SK-N-SH (cell line): ENCODE measurements at regions not wholly inside any gene's neighbourhood (a gene's known extent, or its start where the extent isn't known, plus 50 kb on each side); places are given as distances from the start of the nearest gene placed in this dataset.
A peak's percentile ranks its signal among the peaks of the same experiment; 100 is the strongest.

Experiments
- CTCF ChIA-PET: fragments of 300-600, 350-600 bp; formaldehyde crosslinking; extraction: SDS; loops from one replicate; lab custom pipeline; 2021; lab: Yijun Ruan, JAX
- POLR2A ChIA-PET: fragments of 350-600 bp; sonication (Branson Sonifier 250); formaldehyde crosslinking; extraction: SDS; loops from one replicate; lab custom pipeline; 2020; ENCODE audit warnings: antibody characterized with exemption, inconsistent platforms; lab: Yijun Ruan, JAX
- DNase-seq: peaks from one replicate; pipeline ENCODE4 v3.0.0; 2012
- H2AFZ ChIP-seq: fragments of 200-600 bp; sonication (generic); 2 replicates; pipeline ENCODE4 v1.8.1; 2016; ENCODE audit warnings: antibody characterized with exemption, mild to moderate bottlenecking, low read depth
- H3F3A ChIP-seq: fragments of 200-600 bp; sonication (generic); replicated peaks from 2 replicates; pipeline ENCODE3; 2016; ENCODE audit warnings: antibody characterized with exemption, mild to moderate bottlenecking; ENCODE audit not compliant: insufficient read depth
- H3K27ac ChIP-seq, 2 experiments: fragments of 200-500 bp in 1 of 2; fragments of 200-600 bp in 1 of 2; sonication (Bioruptor generic) in 1 of 2; sonication (generic), shearing (Covaris generic) in 1 of 2; 2 replicates each; pipeline versions ENCODE4 v1.5.1 to v1.6.1; 2014 to 2016; ENCODE audit warnings: low read depth in 2 of 2, inconsistent platforms in 1 of 2, low read length in 1 of 2, mild to moderate bottlenecking in 1 of 2, mixed read lengths in 1 of 2
- H3K27me3 ChIP-seq: fragments of 200-600 bp; sonication (generic), shearing (Covaris generic); 2 replicates; pipeline ENCODE4 v1.6.1; 2016; ENCODE audit warnings: mixed run types; ENCODE audit not compliant: insufficient read depth
- H3K36me3 ChIP-seq, 2 experiments: fragments of 200-500 bp in 1 of 2; fragments of 200-600 bp in 1 of 2; sonication (Bioruptor generic) in 1 of 2; sonication (generic) in 1 of 2; replicated peaks in 1 of 2; 2 replicates each; pipeline versions ENCODE3 to v1.5.1; 2014 to 2016; ENCODE audit warnings: low read length in 1 of 2, mild to moderate bottlenecking in 1 of 2; ENCODE audit not compliant: insufficient read depth in 2 of 2, control insufficient read depth in 1 of 2
- H3K4me1 ChIP-seq, 2 experiments: fragments of 200-500 bp in 1 of 2; fragments of 200-600 bp in 1 of 2; sonication (Bioruptor generic) in 1 of 2; sonication (generic), shearing (Covaris generic) in 1 of 2; 2 replicates each; pipeline versions ENCODE4 v1.5.1 to v1.6.1; 2014 to 2016; ENCODE audit warnings: low read depth in 1 of 2, low read length in 1 of 2, mixed run types in 1 of 2; ENCODE audit not compliant: insufficient read depth in 2 of 2, control insufficient read depth in 1 of 2
- H3K4me2 ChIP-seq: fragments of 200-600 bp; sonication (generic), shearing (Covaris generic); 2 replicates; pipeline ENCODE4 v1.6.1; 2017; ENCODE audit warnings: mixed run types
- H3K4me3 ChIP-seq, 2 experiments: fragments of 200-500 bp in 1 of 2; fragments of 200-600 bp in 1 of 2; sonication (Bioruptor generic) in 1 of 2; sonication (generic), shearing (Covaris generic) in 1 of 2; 2 replicates each; pipeline versions ENCODE4 v1.5.1 to v1.8.1; 2014 to 2016; ENCODE audit warnings: low read depth in 2 of 2, inconsistent platforms in 1 of 2, low read length in 1 of 2, mild to moderate bottlenecking in 1 of 2, mixed read lengths in 1 of 2, moderate library complexity in 1 of 2
- H3K79me2 ChIP-seq: fragments of 200-600 bp; sonication (generic); 2 replicates; pipeline ENCODE4 v1.8.1; 2017; ENCODE audit warnings: mild to moderate bottlenecking; ENCODE audit not compliant: insufficient read depth
- H3K9ac ChIP-seq: fragments of 200-600 bp; sonication (generic); 2 replicates; pipeline ENCODE4 v1.6.1; 2017; ENCODE audit warnings: mixed run types
- H3K9me2 ChIP-seq: fragments of 200-600 bp; sonication (generic); 2 replicates; pipeline ENCODE4 v1.6.1; 2017; ENCODE audit warnings: mixed run types
- H3K9me3 ChIP-seq: fragments of 200-600 bp; sonication (generic); 2 replicates; pipeline ENCODE4 v1.6.1; 2017; ENCODE audit warnings: mixed run types, mild to moderate bottlenecking, moderate library complexity
- H4K20me1 ChIP-seq: fragments of 200-600 bp; sonication (generic); 2 replicates; pipeline ENCODE4 v1.6.1; 2017; ENCODE audit warnings: mild to moderate bottlenecking, mixed run types; ENCODE audit not compliant: insufficient read depth
- CHD2 ChIP-seq: fragments of 150-350 bp; IDR thresholded peaks from 2 replicates; pipeline ENCODE4 v1.6.1; 2018; ENCODE audit warnings: low read length; ENCODE audit not compliant: partially characterized antibody
- EP300 ChIP-seq, 2 experiments: IDR thresholded peaks; 2 replicates each; pipeline versions ENCODE4 v1.4.0 to v1.6.1; 2012; ENCODE audit warnings: borderline replicate concordance in 1 of 2, low read depth in 1 of 2, low read length in 1 of 2
- EZH2phosphoT487 ChIP-seq: fragments of 200-600 bp; sonication (generic); IDR thresholded peaks from 2 replicates; pipeline ENCODE4 v1.6.1; 2017; ENCODE audit warnings: low read depth, mixed run types, mild to moderate bottlenecking, antibody characterized with exemption, moderate library complexity, borderline replicate concordance
- FOSL2 ChIP-seq: IDR thresholded peaks from 2 replicates; pipeline ENCODE4 v1.4.0; 2012; ENCODE audit warnings: low read depth, mild to moderate bottlenecking, moderate library complexity, borderline replicate concordance
- FOXM1 ChIP-seq: IDR thresholded peaks from 2 replicates; pipeline ENCODE4 v1.4.0; 2012; ENCODE audit warnings: low read depth, mild to moderate bottlenecking
- GATA2 ChIP-seq: sonication (generic); formaldehyde crosslinking; IDR thresholded peaks from 2 replicates; pipeline ENCODE4 v1.5.0; 2020; ENCODE audit warnings: mild to moderate bottlenecking, missing genetic modification reagents
- MXI1 ChIP-seq: IDR thresholded peaks from 2 replicates; pipeline ENCODE4 v1.6.1; 2012; ENCODE audit warnings: mild to moderate bottlenecking, low read depth, low read length, improper control_type of control experiment
- NFIC ChIP-seq: IDR thresholded peaks from 2 replicates; pipeline ENCODE4 v1.4.0; 2012; ENCODE audit warnings: borderline replicate concordance
- RAD21 ChIP-seq: IDR thresholded peaks from 2 replicates; pipeline ENCODE4 v1.6.1; 2012; ENCODE audit warnings: mild to moderate bottlenecking, low read length
- RFX5 ChIP-seq: IDR thresholded peaks from 2 replicates; pipeline ENCODE4 v1.6.1; 2012; ENCODE audit warnings: mild to moderate bottlenecking, improper control_type of control experiment, low read length
- RXRA ChIP-seq: IDR thresholded peaks from 2 replicates; pipeline ENCODE4 v1.4.0; 2012; ENCODE audit warnings: low read depth, mild to moderate bottlenecking, borderline replicate concordance
- SMC3 ChIP-seq: IDR thresholded peaks from 2 replicates; pipeline ENCODE4 v1.6.1; 2012; ENCODE audit warnings: low read depth, low read length, improper control_type of control experiment
- TCF12 ChIP-seq: IDR thresholded peaks from 2 replicates; pipeline ENCODE4 v1.4.0; 2012
- TEAD4 ChIP-seq: IDR thresholded peaks from 2 replicates; pipeline ENCODE4 v1.4.0; 2012; ENCODE audit warnings: mild to moderate bottlenecking, borderline replicate concordance; ENCODE audit not compliant: insufficient read depth
- WGBS: methylation state at CpG from one replicate; pipeline ENCODE4 v1.1.6; 2017; ENCODE audit warnings: low lambda C conversion rate; 5-methylcytosine and 5-hydroxymethylcytosine counted together
- TF ChIP-seq, protein P1 (sequence below): IDR thresholded peaks from 2 replicates; pipeline ENCODE4 v1.4.0; 2012; ENCODE audit warnings: low read depth
- TF ChIP-seq, protein P2 (sequence below): fragments of 150-350 bp; IDR thresholded peaks from 2 replicates; pipeline ENCODE4 v1.6.1; 2017; ENCODE audit warnings: antibody characterized with exemption, low read length, low read depth, borderline replicate concordance
- TF ChIP-seq, protein P3 (sequence below): IDR thresholded peaks from 2 replicates; pipeline ENCODE4 v1.4.0; 2012; ENCODE audit warnings: low read depth, borderline replicate concordance
- TF ChIP-seq, protein P4 (sequence below): IDR thresholded peaks from 2 replicates; pipeline ENCODE4 v1.4.0; 2012; ENCODE audit warnings: low read depth, borderline replicate concordance
- TF ChIP-seq, protein P5 (sequence below): fragments of 150-350 bp; IDR thresholded peaks from 2 replicates; pipeline ENCODE4 v1.6.1; 2016; ENCODE audit warnings: mild to moderate bottlenecking, low read depth, low read length

DNA sequence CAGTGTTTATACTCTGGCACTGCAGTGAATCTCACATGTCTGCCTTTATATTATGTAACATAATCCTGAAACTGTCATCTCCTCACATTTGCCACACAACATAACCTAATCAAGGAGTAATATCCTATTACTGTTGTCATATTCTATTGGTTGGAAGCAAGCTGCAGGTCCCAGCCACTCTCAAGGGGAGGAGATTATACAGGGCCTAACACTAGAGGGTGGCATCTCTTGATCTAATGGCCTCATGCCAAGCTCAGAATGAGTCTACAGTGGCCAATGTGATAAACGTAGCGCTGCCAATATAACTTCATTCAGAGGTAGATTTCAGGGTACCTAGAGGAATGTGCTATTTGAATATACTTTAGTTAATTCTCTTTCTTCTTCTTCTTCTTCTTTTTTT lies 166.8 kb downstream of the BACH1 start:
- WGBS = 61% methylated on average over 2 of the region's 2 CpGs
- no peaks in the 10 kb centered on the region for H3K27me3 ChIP-seq
- no peak overlapping the region for H3K9ac ChIP-seq
- no peaks in the 10 kb centered on the region for H3K9me3 ChIP-seq
- H3K36me3 ChIP-seq = peaks cover 0 to 4% of the 10 kb centered on the region in 2 experiments
- H2AFZ ChIP-seq = no peak overlapping the region
- H3K9me2 ChIP-seq = no peaks in the 10 kb centered on the region
- H3K79me2 ChIP-seq = no peaks in the 10 kb centered on the region
- no peaks in the 10 kb centered on the region for H3F3A ChIP-seq
- TF ChIP-seq EZH2phosphoT487 (no peak), NFIC (no peak), FOXM1 (no peak), MXI1 (no peak), RAD21 (no peak), RXRA (no peak), GATA2 (CRISPR knock-in tag) (peak; percentile 84), EP300 (IDR thresholded peaks at IDR 0.05; ENCODE audit: borderline replicate concordance in 1 of 2, low read depth in 1 of 2, low read length in 1 of 2) (peak in 1 of 2 experiments; percentile 20; a peak in 1 of 4 replicates), CHD2 (no peak)
- TF ChIP-seq, protein P1, sequence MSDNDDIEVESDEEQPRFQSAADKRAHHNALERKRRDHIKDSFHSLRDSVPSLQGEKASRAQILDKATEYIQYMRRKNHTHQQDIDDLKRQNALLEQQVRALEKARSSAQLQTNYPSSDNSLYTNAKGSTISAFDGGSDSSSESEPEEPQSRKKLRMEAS = no peak
- TF ChIP-seq, protein P2, sequence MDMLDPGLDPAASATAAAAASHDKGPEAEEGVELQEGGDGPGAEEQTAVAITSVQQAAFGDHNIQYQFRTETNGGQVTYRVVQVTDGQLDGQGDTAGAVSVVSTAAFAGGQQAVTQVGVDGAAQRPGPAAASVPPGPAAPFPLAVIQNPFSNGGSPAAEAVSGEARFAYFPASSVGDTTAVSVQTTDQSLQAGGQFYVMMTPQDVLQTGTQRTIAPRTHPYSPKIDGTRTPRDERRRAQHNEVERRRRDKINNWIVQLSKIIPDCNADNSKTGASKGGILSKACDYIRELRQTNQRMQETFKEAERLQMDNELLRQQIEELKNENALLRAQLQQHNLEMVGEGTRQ = no peak
- TF ChIP-seq, protein P3, sequence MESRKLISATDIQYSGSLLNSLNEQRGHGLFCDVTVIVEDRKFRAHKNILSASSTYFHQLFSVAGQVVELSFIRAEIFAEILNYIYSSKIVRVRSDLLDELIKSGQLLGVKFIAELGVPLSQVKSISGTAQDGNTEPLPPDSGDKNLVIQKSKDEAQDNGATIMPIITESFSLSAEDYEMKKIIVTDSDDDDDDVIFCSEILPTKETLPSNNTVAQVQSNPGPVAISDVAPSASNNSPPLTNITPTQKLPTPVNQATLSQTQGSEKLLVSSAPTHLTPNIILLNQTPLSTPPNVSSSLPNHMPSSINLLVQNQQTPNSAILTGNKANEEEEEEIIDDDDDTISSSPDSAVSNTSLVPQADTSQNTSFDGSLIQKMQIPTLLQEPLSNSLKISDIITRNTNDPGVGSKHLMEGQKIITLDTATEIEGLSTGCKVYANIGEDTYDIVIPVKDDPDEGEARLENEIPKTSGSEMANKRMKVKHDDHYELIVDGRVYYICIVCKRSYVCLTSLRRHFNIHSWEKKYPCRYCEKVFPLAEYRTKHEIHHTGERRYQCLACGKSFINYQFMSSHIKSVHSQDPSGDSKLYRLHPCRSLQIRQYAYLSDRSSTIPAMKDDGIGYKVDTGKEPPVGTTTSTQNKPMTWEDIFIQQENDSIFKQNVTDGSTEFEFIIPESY = no peak
- TF ChIP-seq, all 33 proteins: peak for 2
- POLR2A ChIA-PET = no interaction called here
- H3K4me2 ChIP-seq = no peak overlapping the region
- no peaks in the 10 kb centered on the region for H4K20me1 ChIP-seq
- H3K27ac ChIP-seq = no peak overlapping the region
- CTCF ChIA-PET = interaction anchor here (0.9 to 2.0 kb wide), 4 partner anchors 11 to 15 kb away, joined by 3 to 13 read pairs (median 4); no protein-coding TSS in a partner anchor
- DNase-seq = peak; percentile 54
- H3K4me1 ChIP-seq = no peaks in the 10 kb centered on the region
- H3K4me3 ChIP-seq = no peak overlapping the region

DNA sequence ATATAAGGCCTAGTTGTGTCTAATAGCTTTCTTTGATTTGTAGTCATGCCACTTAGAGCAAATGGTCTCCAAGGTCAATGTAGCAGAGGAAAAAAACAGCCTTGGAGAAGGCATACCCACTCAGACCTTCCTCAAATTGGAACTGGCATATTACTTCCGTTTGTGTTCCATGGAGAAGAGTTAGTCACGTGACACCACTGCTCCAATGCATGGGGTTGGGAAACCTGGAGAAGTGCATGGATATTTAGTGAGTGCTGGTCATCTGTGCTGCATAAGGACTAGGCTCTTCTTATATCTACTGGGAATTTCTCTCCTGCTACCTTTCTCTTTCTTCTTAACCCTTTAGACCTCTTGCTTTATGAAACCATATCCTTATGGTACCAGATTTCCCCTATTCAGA lies 167.8 kb downstream of the BACH1 start:
- Histone ChIP-seq H3K4me2 (no peak overlapping the region), H3K27ac (no peak overlapping the region), H3K4me1 (no peaks in the 10 kb centered on the region), H3K27me3 (no peaks in the 10 kb centered on the region), H3K9ac (no peak overlapping the region), H2AFZ (no peak overlapping the region), H3F3A (no peaks in the 10 kb centered on the region), H3K9me3 (no peaks in the 10 kb centered on the region), H3K79me2 (no peaks in the 10 kb centered on the region), H3K4me3 (no peak overlapping the region), H3K9me2 (no peaks in the 10 kb centered on the region), H4K20me1 (no peaks in the 10 kb centered on the region), H3K36me3 (peaks cover 0 to 4% of the 10 kb centered on the region in 2 experiments)
- CTCF ChIA-PET = interaction anchor here (0.9 to 2.0 kb wide), 3 partner anchors 10 to 16 kb away, joined by 3 to 13 read pairs (median 3); no protein-coding TSS in a partner anchor
- TF ChIP-seq TEAD4 (no peak), RFX5 (no peak), FOSL2 (no peak), FOXM1 (no peak), SMC3 (no peak), TCF12 (no peak), MXI1 (no peak)
- TF ChIP-seq, protein P4, sequence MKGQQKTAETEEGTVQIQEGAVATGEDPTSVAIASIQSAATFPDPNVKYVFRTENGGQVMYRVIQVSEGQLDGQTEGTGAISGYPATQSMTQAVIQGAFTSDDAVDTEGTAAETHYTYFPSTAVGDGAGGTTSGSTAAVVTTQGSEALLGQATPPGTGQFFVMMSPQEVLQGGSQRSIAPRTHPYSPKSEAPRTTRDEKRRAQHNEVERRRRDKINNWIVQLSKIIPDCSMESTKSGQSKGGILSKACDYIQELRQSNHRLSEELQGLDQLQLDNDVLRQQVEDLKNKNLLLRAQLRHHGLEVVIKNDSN = no peak
- TF ChIP-seq, protein P5, sequence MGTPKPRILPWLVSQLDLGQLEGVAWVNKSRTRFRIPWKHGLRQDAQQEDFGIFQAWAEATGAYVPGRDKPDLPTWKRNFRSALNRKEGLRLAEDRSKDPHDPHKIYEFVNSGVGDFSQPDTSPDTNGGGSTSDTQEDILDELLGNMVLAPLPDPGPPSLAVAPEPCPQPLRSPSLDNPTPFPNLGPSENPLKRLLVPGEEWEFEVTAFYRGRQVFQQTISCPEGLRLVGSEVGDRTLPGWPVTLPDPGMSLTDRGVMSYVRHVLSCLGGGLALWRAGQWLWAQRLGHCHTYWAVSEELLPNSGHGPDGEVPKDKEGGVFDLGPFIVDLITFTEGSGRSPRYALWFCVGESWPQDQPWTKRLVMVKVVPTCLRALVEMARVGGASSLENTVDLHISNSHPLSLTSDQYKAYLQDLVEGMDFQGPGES = no peak
- 85% methylated on average over 2 of the region's 2 CpGs for WGBS
- DNase-seq = no peak
- POLR2A ChIA-PET = no interaction called here
